A673 (cell line): ENCODE measurements at regions not wholly inside any gene's neighbourhood (a gene's known extent, or its start where the extent isn't known, plus 50 kb on each side); places are given as distances from the start of the nearest gene placed in this dataset.

ENCODE experiments used
- CTCF ChIP-seq: fragments of 300-800, 200-600 bp; sonication (generic); conservative IDR thresholded peaks from 2 replicates; pipeline ENCODE4 v1.5.1; 2017; ENCODE audit warnings: low read depth, mild to moderate bottlenecking, antibody characterized with exemption, low read length, moderate library complexity, mixed read lengths
- EZH2 ChIP-seq: fragments of 200-600 bp; sonication (generic); IDR thresholded peaks from 2 replicates; pipeline ENCODE4 v1.6.1; 2017; ENCODE audit warnings: borderline replicate concordance, low read depth, mild to moderate bottlenecking, mixed read lengths, antibody characterized with exemption, low read length; ENCODE audit not compliant: poor library complexity, severe bottlenecking

GRCh38 chrX:138897621-138898492, 186.3 kb upstream of the FGF13 start:
- TF ChIP-seq CTCF (no peak), EZH2 (no peak)
